ENCODE measurements at regions not wholly inside any gene's neighbourhood (a gene's known extent, or its start where the extent isn't known, plus 50 kb on each side); places are given as distances from the start of the nearest gene placed in this dataset.

DNA sequence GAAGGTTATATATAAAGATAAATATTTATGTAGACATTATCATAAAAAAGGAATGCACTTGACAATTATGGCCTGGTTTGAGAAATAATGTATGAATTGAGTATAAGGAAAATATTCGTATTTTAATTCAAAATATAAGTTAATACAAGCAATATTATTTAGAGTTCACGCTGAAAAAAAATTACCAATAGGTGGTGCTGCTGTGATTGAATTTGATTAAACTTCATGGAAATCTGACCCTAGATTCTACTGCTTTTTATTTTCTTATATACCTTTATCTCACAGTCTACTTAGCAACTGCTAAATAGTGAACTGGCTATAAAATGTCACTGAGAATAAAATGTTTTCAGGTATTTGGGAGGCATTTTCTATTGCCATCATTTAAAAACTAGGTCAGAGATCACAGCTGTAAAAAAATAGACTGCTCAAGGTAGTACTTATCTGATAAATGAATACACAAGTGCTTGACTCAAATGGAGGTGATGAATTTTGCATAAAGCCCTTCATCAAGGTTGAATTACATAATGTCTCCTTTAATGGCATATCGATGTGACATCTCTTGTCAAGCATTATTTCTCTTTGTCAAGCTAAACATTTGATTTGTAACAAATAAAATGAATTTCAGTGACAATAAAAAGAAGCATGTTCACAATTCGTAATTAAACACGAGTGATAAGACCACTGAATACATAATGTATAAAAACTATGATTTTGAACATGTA lies 1638.8 kb upstream of the PCDH7 start:
- TF ChIP-seq POLR2A (IDR thresholded peaks at IDR 0.05; ENCODE audit: low read length) (no peak), GATA1 (IDR thresholded peaks at IDR 0.05; ENCODE audit: low read depth, low read length) (no peak)
